ENCODE measurements at regions not wholly inside any gene's neighbourhood (a gene's known extent, or its start where the extent isn't known, plus 50 kb on each side); places are given as distances from the start of the nearest gene placed in this dataset.

GRCh38 chr4:153947124-153947523 is 158.2 kb upstream of the SFRP2 start:
- Histone ChIP-seq H3K4me3 (no peak overlapping the region), H3K9me3 (peaks cover 5% of the 10 kb centered on the region), H3K27me3 (ENCODE audit: low read depth) (no peaks in the 10 kb centered on the region), H3K36me3 (no peaks in the 10 kb centered on the region), H3K27ac (no peak overlapping the region), H3K4me1 (no peaks in the 10 kb centered on the region)
- intact Hi-C loops (cut with DNase I), result no loop called here
- TF ChIP-seq, protein P1, sequence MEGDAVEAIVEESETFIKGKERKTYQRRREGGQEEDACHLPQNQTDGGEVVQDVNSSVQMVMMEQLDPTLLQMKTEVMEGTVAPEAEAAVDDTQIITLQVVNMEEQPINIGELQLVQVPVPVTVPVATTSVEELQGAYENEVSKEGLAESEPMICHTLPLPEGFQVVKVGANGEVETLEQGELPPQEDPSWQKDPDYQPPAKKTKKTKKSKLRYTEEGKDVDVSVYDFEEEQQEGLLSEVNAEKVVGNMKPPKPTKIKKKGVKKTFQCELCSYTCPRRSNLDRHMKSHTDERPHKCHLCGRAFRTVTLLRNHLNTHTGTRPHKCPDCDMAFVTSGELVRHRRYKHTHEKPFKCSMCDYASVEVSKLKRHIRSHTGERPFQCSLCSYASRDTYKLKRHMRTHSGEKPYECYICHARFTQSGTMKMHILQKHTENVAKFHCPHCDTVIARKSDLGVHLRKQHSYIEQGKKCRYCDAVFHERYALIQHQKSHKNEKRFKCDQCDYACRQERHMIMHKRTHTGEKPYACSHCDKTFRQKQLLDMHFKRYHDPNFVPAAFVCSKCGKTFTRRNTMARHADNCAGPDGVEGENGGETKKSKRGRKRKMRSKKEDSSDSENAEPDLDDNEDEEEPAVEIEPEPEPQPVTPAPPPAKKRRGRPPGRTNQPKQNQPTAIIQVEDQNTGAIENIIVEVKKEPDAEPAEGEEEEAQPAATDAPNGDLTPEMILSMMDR (IDR thresholded peaks at IDR 0.05), result no peak
- ATAC-seq, result no peak
- no peak for DNase-seq

GRCh38 chr4:153945704-153946103 is 156.8 kb upstream of the SFRP2 start:
- ATAC-seq (no peak), DNase-seq (no peak)
- TF ChIP-seq, protein P1 (IDR thresholded peaks at IDR 0.05), result no peak
- intact Hi-C loops (cut with DNase I), result no loop called here
- Histone ChIP-seq H3K36me3 (no peaks in the 10 kb centered on the region), H3K4me3 (no peak overlapping the region), H3K27me3 (ENCODE audit: low read depth) (no peaks in the 10 kb centered on the region), H3K4me1 (no peaks in the 10 kb centered on the region), H3K9me3 (peaks cover 5% of the 10 kb centered on the region), H3K27ac (no peak overlapping the region)

DNA sequence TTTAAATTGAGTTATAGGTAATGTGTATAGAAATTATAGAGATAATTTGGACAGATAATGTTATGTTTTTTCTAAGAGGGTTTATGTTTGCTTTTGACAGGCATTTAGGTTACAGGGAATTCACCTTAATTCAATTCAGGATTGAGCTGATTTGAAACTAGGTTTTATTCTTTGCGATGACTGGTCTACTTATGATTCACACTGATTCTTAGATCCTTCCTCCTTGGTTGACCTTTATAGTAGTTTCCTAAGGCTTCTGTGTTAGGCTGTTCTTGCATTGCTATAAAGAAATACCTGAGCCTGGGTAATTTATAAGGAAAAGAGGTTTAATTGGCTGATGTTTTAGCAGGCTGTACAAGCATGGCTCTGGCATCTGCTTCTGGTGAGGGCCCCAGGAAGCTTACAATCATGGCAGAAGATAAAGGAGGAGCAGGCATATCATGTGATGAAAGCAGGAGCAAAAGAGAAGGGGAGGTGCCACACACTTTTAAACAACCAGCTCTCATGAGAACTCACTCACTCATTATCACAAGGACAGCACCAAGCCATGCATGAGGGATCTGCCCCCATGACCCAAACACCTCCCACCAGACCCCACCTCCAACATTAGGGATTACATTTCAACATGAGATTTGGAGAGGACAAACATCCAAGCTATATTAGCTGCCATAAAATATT is 155.0 kb upstream of the SFRP2 start:
- H3K27ac ChIP-seq, result no peak overlapping the region
- H3K4me1 ChIP-seq, result no peaks in the 10 kb centered on the region
- ATAC-seq (no peak), DNase-seq (no peak)
- no peaks in the 10 kb centered on the region for H3K27me3 ChIP-seq (ENCODE audit: low read depth)
- H3K9me3 ChIP-seq, result peaks cover 5% of the 10 kb centered on the region
- H3K36me3 ChIP-seq, result no peaks in the 10 kb centered on the region
- H3K4me3 ChIP-seq, result no peak overlapping the region
- intact Hi-C loops (cut with DNase I), result no loop called here
- TF ChIP-seq, protein P1 (IDR thresholded peaks at IDR 0.05), result no peak

GRCh38 chr4:153940916-153941315 is 152.0 kb upstream of the SFRP2 start:
- ATAC-seq (no peak), DNase-seq (no peak)
- peaks cover 3% of the 10 kb centered on the region for H3K9me3 ChIP-seq
- intact Hi-C loops (cut with DNase I), result no loop called here
- TF ChIP-seq, protein P1 (IDR thresholded peaks at IDR 0.05), result no peak
- H3K4me1 ChIP-seq, result no peaks in the 10 kb centered on the region
- H3K4me3 ChIP-seq, result no peak overlapping the region
- H3K36me3 ChIP-seq, result no peaks in the 10 kb centered on the region
- H3K27ac ChIP-seq, result no peak overlapping the region
- no peaks in the 10 kb centered on the region for H3K27me3 ChIP-seq (ENCODE audit: low read depth)

DNA sequence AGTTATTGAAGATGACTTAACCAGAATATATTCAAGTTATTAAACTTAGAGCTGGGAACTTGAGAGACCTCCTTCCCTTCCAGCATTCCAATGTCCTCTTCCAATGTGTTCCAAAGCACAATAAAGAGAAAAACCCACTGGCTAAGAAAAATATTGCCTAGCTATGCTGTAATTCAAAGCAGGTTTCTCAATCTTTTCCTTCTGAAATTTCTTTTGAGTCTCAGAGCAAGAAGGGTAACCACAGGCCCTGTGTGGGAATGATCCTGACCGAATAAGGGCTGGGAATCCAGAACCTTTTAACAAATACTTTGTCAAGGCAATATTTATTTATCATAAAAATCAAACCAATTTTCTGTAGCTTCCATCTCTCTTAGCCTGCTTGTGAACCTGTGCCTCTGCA is 150.7 kb upstream of the SFRP2 start:
- no peak overlapping the region for H3K4me3 ChIP-seq
- H3K4me1 ChIP-seq, result no peaks in the 10 kb centered on the region
- intact Hi-C loops (cut with DNase I), result no loop called here
- no peaks in the 10 kb centered on the region for H3K9me3 ChIP-seq
- H3K36me3 ChIP-seq, result no peaks in the 10 kb centered on the region
- H3K27ac ChIP-seq, result no peak overlapping the region
- no peaks in the 10 kb centered on the region for H3K27me3 ChIP-seq (ENCODE audit: low read depth)
- ATAC-seq (no peak), DNase-seq (no peak)
- TF ChIP-seq, protein P1 (IDR thresholded peaks at IDR 0.05), result no peak
